HFFc6 (cell line): ENCODE measurements at regions not wholly inside any gene's neighbourhood (a gene's known extent, or its start where the extent isn't known, plus 50 kb on each side); places are given as distances from the start of the nearest gene placed in this dataset.

Source experiments
- DNase-seq: peaks from one replicate; pipeline ENCODE4 v3.0.0-alpha.2; 2018
- H3K27ac Mint-ChIP-seq: 2 replicates; pipeline ENCODE4 v1.8.0; 2020; ENCODE audit warnings: mild to moderate bottlenecking, mixed read lengths
- H3K27me3 Mint-ChIP-seq: 2 replicates; pipeline ENCODE4 v1.8.0; 2021; ENCODE audit warnings: mild to moderate bottlenecking, moderate library complexity, mixed read lengths; ENCODE audit not compliant: insufficient read depth
- H3K36me3 Mint-ChIP-seq: 2 replicates; pipeline ENCODE4 v1.8.0; 2021; ENCODE audit warnings: low read depth, mixed read lengths
- H3K4me1 Mint-ChIP-seq: 2 replicates; pipeline ENCODE4 v1.8.0; 2020; ENCODE audit warnings: low read depth, mixed read lengths
- H3K4me3 Mint-ChIP-seq: 2 replicates; pipeline ENCODE4 v1.8.0; 2020; ENCODE audit warnings: mild to moderate bottlenecking, moderate library complexity, mixed read lengths
- H3K9me3 Mint-ChIP-seq: 2 replicates; pipeline ENCODE4 v1.8.0; 2020; ENCODE audit warnings: mild to moderate bottlenecking, mixed read lengths
- CTCF ChIP-seq: fragments of 200-600 bp; sonication (generic); IDR thresholded peaks from 2 replicates; pipeline ENCODE4 v1.5.0; 2021; ENCODE audit warnings: antibody characterized with exemption, mild to moderate bottlenecking

- TF ChIP-seq CTCF: no peak
- H3K27me3 Mint-ChIP-seq: no peaks in the 10 kb centered on the region; the same call in 1 of the 2 replicates
- no peak for DNase-seq
Measured at GRCh38 chr13:39259371-39260140, 221.3 kb downstream of the NHLRC3 start.

GRCh38 chr13:39263033-39263432 is 224.8 kb downstream of the NHLRC3 start:
- Mint-ChIP-seq H3K4me3 (no peak overlapping the region), H3K27ac (no peak overlapping the region), H3K36me3 (no peaks in the 10 kb centered on the region), H3K27me3 (no peaks in the 10 kb centered on the region; the same call in 1 of the 2 replicates), H3K9me3 (no peaks in the 10 kb centered on the region), H3K4me1 (peaks cover 7% of the 10 kb centered on the region)
- DNase-seq: peak; percentile 39
- peak; percentile 78 for TF ChIP-seq CTCF

More at GRCh38 chr13:39259371-39260140, 221.3 kb downstream of the NHLRC3 start:
- H3K27ac Mint-ChIP-seq: no peak overlapping the region
- no peaks in the 10 kb centered on the region for H3K9me3 Mint-ChIP-seq
- H3K4me3 Mint-ChIP-seq: no peak overlapping the region
- no peaks in the 10 kb centered on the region for H3K36me3 Mint-ChIP-seq
- H3K4me1 Mint-ChIP-seq: peaks cover 7% of the 10 kb centered on the region

- no peak overlapping the region for H3K27ac Mint-ChIP-seq
- DNase-seq: no peak
- peaks cover 7% of the 10 kb centered on the region for H3K4me1 Mint-ChIP-seq
- H3K4me3 Mint-ChIP-seq: no peak overlapping the region
- H3K27me3 Mint-ChIP-seq: no peaks in the 10 kb centered on the region; the same call in 1 of the 2 replicates
- H3K9me3 Mint-ChIP-seq: no peaks in the 10 kb centered on the region
- H3K36me3 Mint-ChIP-seq: no peaks in the 10 kb centered on the region
- no peak for TF ChIP-seq CTCF
Measured at GRCh38 chr13:39263531-39263930, 225.3 kb downstream of the NHLRC3 start.

DNA sequence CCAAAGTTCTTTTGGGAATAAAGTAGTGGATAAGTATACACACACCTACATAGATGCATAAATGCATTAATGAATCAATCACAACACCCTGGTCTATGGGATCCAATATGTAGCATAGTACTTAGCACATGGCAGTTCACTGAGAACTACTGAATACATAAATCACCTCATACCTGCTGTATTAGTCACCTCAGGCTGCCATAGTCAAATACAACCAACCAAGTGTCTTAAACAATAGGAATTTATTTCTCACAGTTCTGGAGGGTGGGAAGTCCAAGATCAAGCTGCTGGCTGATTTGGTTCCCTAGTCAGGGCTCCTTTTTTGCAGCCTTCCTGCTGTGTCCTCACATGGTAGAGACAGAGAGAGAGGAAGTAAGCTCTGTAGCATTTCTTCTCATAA is 228.2 kb downstream of the NHLRC3 start:
- no peak for DNase-seq
- Mint-ChIP-seq H3K9me3 (no peaks in the 10 kb centered on the region), H3K27ac (no peak overlapping the region), H3K27me3 (peaks cover 2% of the 10 kb centered on the region; the same call in 1 of the 2 replicates), H3K4me3 (no peak overlapping the region), H3K36me3 (no peaks in the 10 kb centered on the region), H3K4me1 (no peaks in the 10 kb centered on the region)
- TF ChIP-seq CTCF: no peak

GRCh38 chr13:39268398-39268797 is 230.1 kb downstream of the NHLRC3 start:
- H3K4me3 Mint-ChIP-seq: no peak overlapping the region
- DNase-seq: no peak
- H3K27me3 Mint-ChIP-seq: peaks cover 2% of the 10 kb centered on the region; the same call in 1 of the 2 replicates
- H3K36me3 Mint-ChIP-seq: no peaks in the 10 kb centered on the region
- H3K4me1 Mint-ChIP-seq: no peaks in the 10 kb centered on the region
- no peak for TF ChIP-seq CTCF
- H3K9me3 Mint-ChIP-seq: no peaks in the 10 kb centered on the region
- no peak overlapping the region for H3K27ac Mint-ChIP-seq
